HepG2 (cell line): ENCODE measurements at regions not wholly inside any gene's neighbourhood (a gene's known extent, or its start where the extent isn't known, plus 50 kb on each side); places are given as distances from the start of the nearest gene placed in this dataset.

Source experiments
- ATAC-seq: fragments of 200-7000 bp; cut with Tn5 transposase; 3 replicates; pipeline ENCODE4 v1.9.1; 2020; ENCODE audit warnings: mild to moderate bottlenecking, moderate library complexity
- BruUV-seq: library from RNA; stranded (reverse); fragments of 400-500 nt; replicated peaks from 2 replicates; lab custom pipeline; 2021; lab: Mats Ljungman, UMichigan
- CTCF ChIA-PET: fragments of 300-600 bp; formaldehyde crosslinking; extraction: SDS; loops from one replicate; lab custom pipeline; 2021; ENCODE audit warnings: low total read pairs, inconsistent platforms, low intra/inter-chr PET ratio; lab: Yijun Ruan, JAX
- POLR2A ChIA-PET: fragments of 350-600 bp; sonication (Branson Sonifier 250); formaldehyde crosslinking; loops from one replicate; lab custom pipeline; 2020; ENCODE audit warnings: antibody characterized with exemption, inconsistent platforms; lab: Yijun Ruan, JAX
- DNase-seq: peaks from one replicate; pipeline ENCODE4 v3.0.0-alpha.2; 2015; ENCODE audit warnings: low spot score
- FAIRE-seq: peaks from 3 replicates; lab custom pipeline; 2011; peaks lifted over from hg19 to GRCh38; lab: Jason Lieb, UNC
- H2AFZ ChIP-seq: one replicate; pipeline ENCODE4 v1.6.1; 2011; ENCODE audit warnings: low read length, inconsistent platforms
- H3K27ac ChIP-seq: fragments of 300-600 bp; 3 replicates; pipeline ENCODE4 v1.8.0; 2011; ENCODE audit warnings: mixed run types, mild to moderate bottlenecking, mixed read lengths, low read length, inconsistent platforms; ENCODE audit not compliant: insufficient read depth; ENCODE audit errors: extremely low read length
- H3K27me3 ChIP-seq, 2 experiments: fragments of 200-600 bp in 1 of 2; 2 replicates in 1 of 2; 3 replicates in 1 of 2; pipeline versions ENCODE4 v1.6.0 to v1.8.0; 2011; ENCODE audit warnings: low read length in 2 of 2, mild to moderate bottlenecking in 2 of 2, moderate library complexity in 2 of 2, inconsistent platforms in 1 of 2; ENCODE audit not compliant: insufficient read depth in 2 of 2, control insufficient read depth in 1 of 2
- H3K36me3 ChIP-seq, 2 experiments: fragments of 200-600 bp in 1 of 2; replicated peaks in 1 of 2; 2 replicates in 1 of 2; 3 replicates in 1 of 2; pipeline versions ENCODE4 v1.5.1 to v1.8.0; 2011; ENCODE audit warnings: low read length in 2 of 2, inconsistent platforms in 1 of 2; ENCODE audit not compliant: insufficient read depth in 2 of 2, control insufficient read depth in 1 of 2
- H3K4me1 ChIP-seq: 2 replicates; pipeline ENCODE4 v1.5.1; 2012; ENCODE audit warnings: low read length, inconsistent platforms; ENCODE audit not compliant: insufficient read depth
- H3K4me2 ChIP-seq: 2 replicates; pipeline ENCODE4 v1.6.0; 2011; ENCODE audit warnings: low read depth, low read length, inconsistent platforms
- H3K4me3 ChIP-seq, 3 experiments: fragments of 200-600 bp in 1 of 3; sonication (generic), shearing (Covaris generic) in 1 of 3; replicated peaks in 1 of 3; 2 replicates each; pipeline ENCODE4 v1.5.1; 2011 to 2016; ENCODE audit warnings: low read length in 3 of 3, inconsistent platforms in 2 of 3, low read depth in 2 of 3, mild to moderate bottlenecking in 2 of 3, control low read depth in 1 of 3, mixed read lengths in 1 of 3; ENCODE audit not compliant: insufficient read depth in 1 of 3
- H3K79me2 ChIP-seq: one replicate; pipeline ENCODE4 v1.6.1; 2011; ENCODE audit warnings: low read length, inconsistent platforms; ENCODE audit not compliant: insufficient read depth
- H3K9ac ChIP-seq: 2 replicates; pipeline ENCODE4 v1.6.0; 2011; ENCODE audit warnings: mild to moderate bottlenecking, low read depth, low read length, inconsistent platforms; ENCODE audit not compliant: insufficient read depth
- H3K9me3 ChIP-seq: 2 replicates; pipeline ENCODE4 v1.5.1; 2012; ENCODE audit warnings: mild to moderate bottlenecking, low read length
- H4K20me1 ChIP-seq: 2 replicates; pipeline ENCODE4 v1.6.0; 2011; ENCODE audit warnings: inconsistent platforms, mild to moderate bottlenecking, low read length, moderate library complexity; ENCODE audit not compliant: insufficient read depth
- ZNF703 ChIP-seq: sonication (generic); formaldehyde crosslinking; IDR thresholded peaks from 2 replicates; pipeline ENCODE4 v1.5.1; 2020; ENCODE audit warnings: missing genetic modification reagents, mild to moderate bottlenecking, moderate library complexity, borderline replicate concordance
- WGBS: methylation state at CpG from one replicate; pipeline ENCODE4 v1.1.6; 2017; ENCODE audit warnings: low lambda C conversion rate; 5-methylcytosine and 5-hydroxymethylcytosine counted together
- in situ Hi-C: cut with HindIII; loops from 2 replicates; pipeline ENCODE4 v1.10.0; 2017; ENCODE audit warnings: low pct_unique_long_range_greater_than_20kb; ENCODE audit not compliant: extremely low pct_ligation_motif_present
- intact Hi-C: fragments of 100-400 bp; cut with micrococcal nuclease; formaldehyde crosslinking; loops from one replicate; pipeline ENCODE4 v1.10.0; 2022; ENCODE audit not compliant: unreplicated experiment
- small RNA-seq, 3 experiments: library from RNA; depleted of rRNA; stranded (forward); fragments of <200 nt; gene quantifications; one replicate each; pipeline ENCODE3, GENCODE V24; 2012; ENCODE audit warnings: low read depth in 2 of 3, low replicate concordance in 1 of 3; ENCODE audit not compliant: insufficient read length in 3 of 3, insufficient read depth in 2 of 3
- TF ChIP-seq, protein P1 (sequence below): sonication (generic); formaldehyde crosslinking; IDR thresholded peaks from 2 replicates; pipeline ENCODE4 v1.5.0; 2020; ENCODE audit warnings: mild to moderate bottlenecking, missing genetic modification reagents, moderate library complexity

DNA sequence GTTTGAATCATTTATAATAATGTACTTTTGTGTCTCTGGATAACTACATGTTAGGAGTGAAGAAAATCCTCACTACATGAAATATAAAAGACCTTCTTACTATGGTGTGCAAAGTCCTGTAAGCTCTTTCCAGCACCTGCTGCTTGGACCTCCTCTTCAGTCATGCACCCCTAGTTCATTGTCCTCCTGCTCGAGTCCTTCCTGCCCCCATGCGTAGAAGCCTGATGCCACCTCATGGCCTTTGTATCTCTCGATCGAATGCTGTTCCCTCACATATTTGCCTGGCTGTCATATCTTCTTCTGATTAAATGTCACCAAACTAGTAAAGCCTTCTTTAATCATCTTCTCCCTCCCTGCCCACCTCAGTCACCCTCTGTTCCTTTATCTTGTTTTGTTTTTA, 49.9 kb upstream of the SUCLG2 start:
- POLR2A ChIA-PET = no interaction called here
- Histone ChIP-seq H3K79me2 (no peaks in the 10 kb centered on the region), H3K9me3 (no peaks in the 10 kb centered on the region)
- DNase-seq = no peak
- intact Hi-C loops (no loop called here), in situ Hi-C loops (no loop called here)
- TF ChIP-seq, protein P1, sequence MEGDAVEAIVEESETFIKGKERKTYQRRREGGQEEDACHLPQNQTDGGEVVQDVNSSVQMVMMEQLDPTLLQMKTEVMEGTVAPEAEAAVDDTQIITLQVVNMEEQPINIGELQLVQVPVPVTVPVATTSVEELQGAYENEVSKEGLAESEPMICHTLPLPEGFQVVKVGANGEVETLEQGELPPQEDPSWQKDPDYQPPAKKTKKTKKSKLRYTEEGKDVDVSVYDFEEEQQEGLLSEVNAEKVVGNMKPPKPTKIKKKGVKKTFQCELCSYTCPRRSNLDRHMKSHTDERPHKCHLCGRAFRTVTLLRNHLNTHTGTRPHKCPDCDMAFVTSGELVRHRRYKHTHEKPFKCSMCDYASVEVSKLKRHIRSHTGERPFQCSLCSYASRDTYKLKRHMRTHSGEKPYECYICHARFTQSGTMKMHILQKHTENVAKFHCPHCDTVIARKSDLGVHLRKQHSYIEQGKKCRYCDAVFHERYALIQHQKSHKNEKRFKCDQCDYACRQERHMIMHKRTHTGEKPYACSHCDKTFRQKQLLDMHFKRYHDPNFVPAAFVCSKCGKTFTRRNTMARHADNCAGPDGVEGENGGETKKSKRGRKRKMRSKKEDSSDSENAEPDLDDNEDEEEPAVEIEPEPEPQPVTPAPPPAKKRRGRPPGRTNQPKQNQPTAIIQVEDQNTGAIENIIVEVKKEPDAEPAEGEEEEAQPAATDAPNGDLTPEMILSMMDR (CRISPR knock-in tag) = peak; percentile 32; the same call in 1 of the 2 replicates
- TF ChIP-seq ZNF703 (CRISPR knock-in tag) = no peak
- TF ChIP-seq, all 625 proteins: peak for 1
- FAIRE-seq = no peak
- 85% methylated on average over 4 of the region's 4 CpGs for WGBS
- Histone ChIP-seq H3K4me3 (no peak overlapping the region), H3K27me3 (no peaks in the 10 kb centered on the region), H3K4me1 (peaks cover 13% of the 10 kb centered on the region), H3K27ac (no peak overlapping the region), H4K20me1 (no peaks in the 10 kb centered on the region), H2AFZ (no peak overlapping the region), H3K4me2 (no peak overlapping the region), H3K36me3 (no peaks in the 10 kb centered on the region), H3K9ac (no peak overlapping the region)
- ATAC-seq = no peak
- BruUV-seq = no TSS peak
- CTCF ChIA-PET = no interaction called here

Small RNA genes in the stretch of these regions (small RNA-seq; reads per million reads assigned to genes)
- gene AC107626.1 = 0 reads per million in 3 experiments
